ENCODE measurements at regions not wholly inside any gene's neighbourhood (a gene's known extent, or its start where the extent isn't known, plus 50 kb on each side); places are given as distances from the start of the nearest gene placed in this dataset.
"Not testable (repeated sequence)": the region's sequence is repeated elsewhere in the genome, so short reads cannot be mapped to it uniquely, and the experiment has no call there.

DNA sequence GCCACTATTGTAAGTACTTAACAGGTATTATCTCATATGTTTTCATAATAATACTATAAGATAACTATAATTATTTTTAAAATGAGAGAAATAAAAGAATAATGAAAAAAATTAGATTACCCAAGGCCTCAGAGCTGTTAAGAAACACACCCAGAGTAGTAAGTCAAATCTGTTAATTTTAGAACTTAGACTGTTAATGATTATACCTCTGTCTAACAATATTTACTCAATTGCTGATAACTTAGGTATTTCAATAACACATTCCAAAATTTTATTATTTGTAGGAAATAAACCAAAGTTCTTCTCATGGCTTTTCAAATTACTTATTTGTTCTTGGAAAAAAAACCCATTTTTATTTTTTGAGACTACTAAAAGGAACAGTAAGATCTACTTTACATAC lies 227.5 kb upstream of the KCNH7 start:
- no peak for DNase-seq

DNA sequence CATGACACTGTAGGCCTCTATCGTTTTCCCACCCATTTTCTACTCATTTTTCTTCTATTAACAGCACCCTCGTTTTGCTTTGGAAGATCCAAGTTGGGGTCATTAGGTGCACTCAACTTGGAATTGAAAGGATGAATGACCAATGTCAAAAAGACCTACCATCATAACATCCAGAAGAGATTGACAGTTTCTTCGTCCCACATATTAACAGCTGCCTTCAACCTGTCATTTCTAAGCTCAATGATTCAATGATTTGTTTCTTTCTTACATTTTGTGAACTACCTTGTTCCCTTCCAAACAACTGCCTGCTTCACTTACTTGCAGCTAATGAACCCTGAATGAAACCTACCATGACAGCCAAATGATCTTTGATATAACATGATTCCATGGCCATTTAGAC lies 224.0 kb upstream of the KCNH7 start:
- DNase-seq, result no peak

DNA sequence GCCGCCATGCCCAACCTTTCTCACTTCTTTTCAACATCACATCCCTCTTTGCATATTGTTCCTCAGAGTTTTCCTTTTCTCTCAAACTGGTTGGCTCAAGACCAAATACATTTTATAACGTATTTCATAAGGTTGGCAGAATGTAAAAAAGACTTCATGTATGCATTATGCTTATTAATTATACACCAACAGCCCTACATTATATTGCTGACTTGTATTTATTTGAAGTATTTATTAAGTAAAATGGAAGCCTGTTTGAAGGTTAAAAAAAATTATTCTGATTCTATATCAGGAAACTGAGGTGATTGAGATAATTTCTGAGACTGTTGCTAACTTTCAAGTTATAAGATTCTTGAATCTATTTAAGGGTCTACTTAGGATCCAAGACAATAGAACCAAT lies 208.0 kb upstream of the KCNH7 start:
- no peak for DNase-seq

DNA sequence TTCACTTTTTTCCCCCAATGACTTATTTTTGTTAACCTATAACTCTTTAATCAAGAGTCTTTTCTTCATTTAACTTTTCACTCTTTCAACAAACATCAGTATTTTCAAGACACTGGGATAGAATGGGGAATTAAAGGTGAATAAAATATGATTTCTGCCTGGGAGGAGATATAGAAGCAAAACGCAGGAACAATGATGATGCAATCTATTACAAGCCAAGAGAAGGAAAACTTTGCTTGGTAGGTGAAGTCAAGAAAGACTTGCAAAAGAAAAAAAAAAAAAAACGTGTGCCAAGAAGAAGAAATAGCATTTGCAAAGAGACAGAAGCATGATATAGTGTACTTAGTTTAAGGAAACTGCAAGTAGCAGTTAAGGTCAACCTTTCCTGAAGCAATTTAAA lies 207.3 kb upstream of the KCNH7 start:
- DNase-seq, result no peak

DNA sequence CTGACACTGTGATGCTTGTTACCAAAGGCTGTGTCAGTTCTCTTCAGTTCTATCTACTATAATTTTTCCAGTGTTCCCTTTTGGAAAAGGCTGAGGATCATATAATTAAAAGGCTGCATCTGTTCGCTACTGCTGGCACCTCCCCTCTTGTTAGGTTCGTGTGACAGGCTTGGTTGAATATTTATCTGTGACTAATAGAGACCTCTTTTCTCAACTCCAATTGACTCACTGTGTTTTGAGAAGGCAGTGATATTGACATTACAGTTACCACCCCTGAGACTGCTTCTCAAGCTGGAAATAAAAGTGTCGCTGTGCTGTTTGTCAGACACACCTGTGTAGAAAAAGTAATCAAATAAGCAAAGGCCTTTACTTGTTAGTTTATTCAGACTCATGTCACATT lies 205.5 kb upstream of the KCNH7 start:
- DNase-seq, result no peak

DNA sequence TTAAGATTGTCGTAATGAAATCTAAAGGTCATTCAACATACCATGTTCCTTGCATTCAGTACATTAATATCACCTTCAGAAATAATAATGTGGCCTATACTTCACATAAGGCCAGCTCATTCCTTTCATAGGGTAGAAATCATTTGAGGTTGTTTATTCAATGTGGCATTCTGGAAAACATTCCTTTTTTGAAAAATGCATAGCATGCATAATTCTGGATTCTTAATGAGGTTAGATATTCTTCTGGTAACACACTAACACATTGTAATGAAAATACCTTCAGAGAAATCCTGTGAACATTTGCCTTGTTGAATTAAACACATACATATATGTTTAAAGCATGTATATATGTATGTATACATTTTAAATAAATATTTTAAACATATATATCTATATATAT lies 204.6 kb upstream of the KCNH7 start:
- DNase-seq, result no peak

DNA sequence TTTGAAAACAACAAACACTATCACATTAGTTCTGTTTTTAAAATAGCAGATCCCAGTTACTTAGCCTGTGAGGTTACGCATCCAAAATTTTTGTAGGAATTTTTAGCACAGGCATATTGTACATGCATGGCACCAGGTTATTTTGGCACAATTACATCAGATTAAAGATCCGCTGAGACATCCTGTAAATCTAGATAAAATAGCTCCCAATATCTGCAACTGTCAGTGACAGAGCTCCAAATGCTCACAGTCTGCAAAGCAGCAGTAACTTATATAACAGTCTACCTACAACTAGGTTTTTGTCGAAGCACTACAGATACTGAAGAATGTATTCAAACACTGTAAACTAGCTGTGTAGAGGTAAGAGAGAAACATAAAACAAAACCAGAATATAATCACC lies 200.7 kb upstream of the KCNH7 start:
- no peak for DNase-seq

DNA sequence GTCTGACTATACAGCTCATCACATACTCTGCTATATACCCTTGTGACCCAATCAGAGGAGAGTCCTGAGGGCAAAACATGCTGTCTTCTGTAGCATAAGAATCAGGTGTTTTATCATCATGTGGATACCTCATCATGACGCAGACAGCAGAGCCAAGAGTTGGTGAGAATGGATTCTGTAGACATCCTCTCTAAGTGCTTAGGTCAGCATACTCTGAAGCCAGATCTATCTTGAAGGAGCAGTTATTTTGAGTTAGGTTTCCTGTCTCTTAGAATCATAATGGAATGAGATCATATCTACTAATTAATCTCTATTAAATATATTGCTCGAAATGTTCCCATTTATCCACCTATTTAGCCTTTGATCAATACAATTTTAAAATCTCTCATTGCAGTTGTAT lies 190.2 kb upstream of the KCNH7 start:
- no peak for DNase-seq

DNA sequence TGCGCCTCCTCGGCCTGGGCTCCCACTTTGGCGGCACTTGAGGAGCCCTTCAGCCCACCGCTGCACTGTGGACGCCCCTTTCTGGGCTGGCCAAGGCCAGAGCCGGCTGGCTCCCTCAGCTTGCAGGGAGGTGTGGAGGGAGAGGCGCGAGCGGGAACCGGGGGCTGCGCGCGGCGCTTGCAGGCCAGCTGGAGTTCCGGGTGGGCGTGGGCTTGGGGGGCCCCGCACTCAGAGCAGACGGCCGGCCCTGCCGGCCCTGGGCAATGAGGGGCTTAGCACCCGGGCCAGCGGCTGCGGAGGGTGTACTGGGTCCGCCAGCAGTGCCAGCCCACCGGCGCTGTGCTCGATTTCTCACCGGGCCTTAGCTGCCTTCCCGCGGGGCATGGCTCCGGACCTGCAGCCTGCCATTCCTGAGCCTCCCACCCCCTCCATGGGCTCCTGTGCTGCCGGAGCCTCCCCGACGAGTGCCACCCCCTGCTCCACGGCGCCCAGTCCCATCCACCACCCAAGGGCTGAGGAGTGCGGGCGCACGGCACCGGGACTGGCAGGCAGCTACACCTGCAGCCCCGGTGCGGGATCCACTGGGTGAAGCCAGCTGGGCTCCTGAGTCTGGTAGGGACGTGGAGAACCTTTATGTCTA lies 187.7 kb upstream of the KCNH7 start:
- not testable (repeated sequence) for DNase-seq

DNA sequence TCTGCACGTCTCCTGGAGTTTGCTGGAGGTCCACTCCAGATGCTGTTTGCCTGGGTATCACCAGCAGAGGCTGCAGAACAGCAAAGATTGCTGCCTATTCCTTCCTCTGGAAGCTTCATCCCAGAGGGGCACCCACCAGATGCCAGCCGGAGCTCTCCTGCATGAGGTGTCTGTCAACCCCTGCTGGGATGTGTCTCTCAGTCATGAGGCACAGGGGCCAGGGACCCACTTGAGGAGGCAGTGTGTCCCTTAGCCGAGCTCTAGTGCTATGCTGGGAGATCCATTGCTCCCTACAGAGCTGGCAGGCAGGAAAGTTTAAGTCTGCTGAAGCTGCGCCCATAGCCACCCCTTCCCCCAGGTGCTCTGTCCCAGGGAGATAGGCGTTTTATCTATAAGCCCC lies 178.3 kb upstream of the KCNH7 start:
- DNase-seq, result not testable (repeated sequence)

DNA sequence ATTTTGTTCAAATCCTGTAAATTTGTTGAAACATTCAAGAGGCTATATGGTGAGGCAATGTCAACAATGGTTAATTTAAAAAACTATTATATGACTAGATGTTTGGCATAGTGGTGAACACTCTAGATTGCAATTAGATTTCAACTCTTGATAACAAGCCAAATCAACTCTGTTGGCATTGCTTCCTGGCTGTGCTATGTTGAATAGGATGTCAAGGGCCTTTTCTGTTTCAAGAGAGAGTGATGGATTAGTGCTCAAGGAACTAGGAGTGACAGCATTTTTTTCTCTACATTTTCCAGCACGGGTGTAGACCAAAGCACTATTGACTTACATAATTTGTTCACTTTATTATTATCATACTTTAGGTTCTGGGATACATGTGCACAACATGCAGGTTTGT lies 172.4 kb upstream of the KCNH7 start:
- no peak for DNase-seq

DNA sequence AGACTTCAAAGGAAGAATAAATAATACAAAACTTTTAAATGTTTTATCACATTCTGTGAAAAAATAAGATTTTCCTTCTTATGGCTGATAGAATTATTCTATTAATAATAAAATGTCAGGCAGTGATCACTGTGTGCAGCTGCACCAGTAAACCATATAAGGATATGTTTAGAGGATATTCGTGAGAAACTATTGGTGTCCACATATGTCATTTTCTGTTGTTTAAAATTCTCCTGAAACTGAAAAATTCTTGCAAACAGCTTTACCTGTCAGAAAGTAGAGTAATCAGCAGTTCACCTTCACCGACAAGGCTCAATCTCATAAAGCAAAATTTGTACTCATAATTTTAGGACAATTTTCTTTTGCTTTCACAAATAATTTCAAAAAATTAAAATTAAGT lies 170.1 kb upstream of the KCNH7 start:
- no peak for DNase-seq

DNA sequence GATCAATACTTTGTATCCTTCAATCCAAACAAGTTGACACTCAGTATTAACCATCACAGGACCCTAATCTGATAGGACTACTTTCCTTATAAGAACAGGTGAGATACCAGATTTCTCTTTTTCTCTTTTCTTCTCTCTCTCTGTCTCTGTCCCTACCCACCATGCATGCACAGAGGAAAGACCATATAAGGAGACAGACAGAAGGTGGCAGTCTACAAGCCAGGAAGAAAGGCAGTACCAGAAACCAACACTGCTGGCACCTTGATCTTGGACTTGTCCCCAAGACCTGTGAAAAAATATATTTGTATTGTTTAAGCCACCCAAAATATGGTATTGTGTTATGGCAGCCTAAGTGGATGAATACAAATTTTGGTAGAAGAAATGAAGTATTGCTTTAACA lies 156.2 kb upstream of the KCNH7 start:
- no peak for DNase-seq

DNA sequence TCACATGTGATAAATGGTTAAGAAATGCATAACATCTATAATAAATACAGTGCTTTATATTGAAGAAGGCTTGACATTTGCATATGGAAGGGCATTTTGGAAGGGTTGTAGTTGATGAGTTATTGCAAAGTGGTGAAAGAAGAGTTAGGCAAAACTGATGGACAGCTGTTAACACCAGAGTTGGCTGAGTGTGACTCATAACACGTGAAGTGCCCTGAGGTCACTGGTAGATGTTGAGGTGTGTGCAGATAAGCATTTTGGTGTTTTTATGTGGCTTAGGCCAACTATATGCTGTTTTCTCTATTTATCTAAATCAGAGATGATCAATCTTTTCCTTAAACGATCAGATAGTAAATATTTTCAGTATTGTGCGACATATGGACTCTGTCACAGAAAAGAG lies 154.3 kb upstream of the KCNH7 start:
- DNase-seq, result no peak

DNA sequence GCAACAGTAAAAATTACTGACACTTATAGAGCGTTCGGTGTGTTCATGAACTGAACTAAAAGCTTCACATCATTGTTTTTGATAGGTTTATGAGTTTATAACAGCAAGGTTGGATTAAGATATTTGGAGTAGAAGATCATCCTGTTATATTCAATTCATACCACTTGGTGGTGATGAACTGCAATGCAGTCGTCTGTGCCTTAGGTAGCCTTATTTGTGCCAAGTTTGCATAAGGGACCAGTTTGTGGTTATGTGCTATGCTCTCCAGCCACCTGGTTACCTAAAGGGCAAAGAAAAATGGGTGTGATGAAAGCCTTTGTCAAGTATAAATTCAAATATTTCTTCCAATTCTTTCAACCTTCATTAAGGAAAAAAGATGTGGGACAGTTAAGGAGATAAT lies 150.9 kb upstream of the KCNH7 start:
- DNase-seq, result no peak

DNA sequence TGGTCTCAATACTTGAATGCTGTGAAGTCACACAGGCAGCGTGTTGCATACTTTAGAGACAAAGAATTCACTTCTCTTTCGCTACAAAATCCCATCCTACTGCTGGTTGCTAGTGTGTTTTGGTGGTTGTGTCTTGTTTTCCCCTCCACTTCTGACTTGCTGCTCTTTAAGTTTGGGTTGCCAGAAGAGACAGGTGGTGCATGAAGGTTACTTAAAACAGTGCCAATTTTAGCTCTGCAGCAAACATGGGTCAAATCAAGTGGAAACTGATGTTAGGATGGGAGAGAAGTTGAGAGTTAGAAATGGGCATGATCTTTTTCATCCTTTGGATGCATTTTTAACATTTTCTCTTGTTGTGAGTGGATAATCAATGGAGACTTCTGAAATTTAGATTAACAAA lies 136.2 kb upstream of the KCNH7 start:
- DNase-seq, result no peak

DNA sequence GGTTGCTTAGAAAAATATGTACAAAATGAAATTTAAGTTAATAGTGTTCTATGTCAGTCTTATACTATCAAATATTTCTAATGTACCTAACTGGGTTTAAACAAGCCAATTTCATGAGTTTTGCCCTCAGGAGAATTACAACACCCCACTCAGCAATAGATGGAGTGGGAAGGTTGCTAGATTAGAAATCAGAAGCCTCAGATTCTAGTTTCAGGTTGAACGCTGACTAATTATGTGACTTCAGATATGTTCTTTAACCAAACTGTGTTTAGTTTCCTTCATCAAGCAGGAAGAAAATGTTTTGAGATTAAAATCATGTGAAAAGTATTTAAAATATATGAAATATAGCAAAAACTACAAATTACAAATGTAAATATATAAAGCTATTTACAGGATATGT lies 133.8 kb upstream of the KCNH7 start:
- DNase-seq, result no peak

DNA sequence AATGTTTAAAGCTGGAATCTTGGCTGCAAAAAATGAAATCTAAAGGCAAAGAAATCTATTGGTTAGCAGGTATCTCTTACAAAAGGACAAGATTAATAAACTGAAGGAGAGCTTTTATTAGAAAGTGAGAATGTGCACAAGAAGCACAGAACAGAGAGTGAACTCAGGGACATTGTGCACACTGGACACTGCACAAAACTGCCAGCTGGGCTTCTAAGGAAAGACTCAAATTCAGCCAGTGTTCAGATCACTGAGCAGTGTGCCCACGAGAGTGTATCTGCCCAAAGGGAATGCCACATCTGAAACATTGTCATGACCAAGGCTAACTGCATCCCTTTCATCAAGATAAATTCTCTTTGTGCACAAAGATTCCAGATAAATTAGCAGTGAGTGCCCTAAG lies 129.7 kb upstream of the KCNH7 start:
- DNase-seq, result no peak

DNA sequence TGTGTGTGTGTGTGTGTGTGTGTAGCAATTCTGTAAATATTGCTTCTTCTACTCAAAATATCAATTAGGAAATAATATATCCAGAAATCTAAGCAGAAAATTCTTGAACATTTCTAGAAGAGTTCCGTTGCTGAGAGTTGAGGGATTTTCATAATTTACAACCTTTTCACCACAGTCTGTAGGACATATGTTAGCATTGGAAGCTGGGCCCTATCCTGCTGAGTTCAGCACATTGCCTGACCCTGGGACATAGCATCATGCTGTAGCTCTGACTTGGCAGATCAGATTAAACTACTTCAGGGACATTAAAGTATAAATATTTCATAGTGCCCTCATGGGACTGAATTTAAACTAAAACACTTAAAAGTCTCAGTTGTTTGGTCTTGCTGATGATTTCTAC lies 129.2 kb upstream of the KCNH7 start:
- DNase-seq, result no peak

DNA sequence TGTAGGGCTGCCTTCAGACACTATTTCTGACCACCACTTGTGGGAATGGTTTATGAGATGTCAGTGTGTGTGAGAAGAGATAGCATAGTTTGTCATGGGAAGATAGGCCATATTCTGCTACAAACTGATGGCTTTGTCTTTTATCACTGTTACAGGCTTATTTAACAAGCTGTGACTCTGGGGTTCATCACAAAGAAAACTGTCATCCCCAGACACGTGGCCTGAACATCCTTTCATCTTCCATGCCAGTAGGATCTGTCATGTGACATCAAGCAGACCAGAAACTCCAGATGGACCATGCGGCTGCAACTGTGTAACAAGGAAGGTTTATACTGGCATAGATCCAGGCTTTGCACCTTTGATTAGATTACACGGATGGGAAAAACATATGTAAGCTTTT lies 128.6 kb upstream of the KCNH7 start:
- DNase-seq, result no peak

DNA sequence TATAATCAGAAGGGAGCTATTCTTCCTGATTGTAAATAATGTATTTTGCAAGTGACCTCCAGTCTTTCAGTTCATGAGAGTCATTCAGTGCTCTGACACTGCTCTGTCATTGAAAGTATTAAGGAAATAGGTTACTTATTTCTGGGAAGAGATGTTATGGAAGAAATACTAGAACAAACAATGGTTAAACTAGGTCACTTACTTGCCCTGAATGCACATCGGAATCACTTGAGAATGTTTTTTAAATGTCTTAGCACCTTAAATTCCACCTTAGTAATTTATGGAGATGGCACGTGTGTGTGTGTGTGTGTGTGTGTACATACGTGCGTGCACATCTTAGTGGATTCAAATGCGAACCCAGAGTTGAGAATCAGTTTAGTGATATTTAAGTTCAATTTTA lies 126.6 kb upstream of the KCNH7 start:
- no peak for DNase-seq

DNA sequence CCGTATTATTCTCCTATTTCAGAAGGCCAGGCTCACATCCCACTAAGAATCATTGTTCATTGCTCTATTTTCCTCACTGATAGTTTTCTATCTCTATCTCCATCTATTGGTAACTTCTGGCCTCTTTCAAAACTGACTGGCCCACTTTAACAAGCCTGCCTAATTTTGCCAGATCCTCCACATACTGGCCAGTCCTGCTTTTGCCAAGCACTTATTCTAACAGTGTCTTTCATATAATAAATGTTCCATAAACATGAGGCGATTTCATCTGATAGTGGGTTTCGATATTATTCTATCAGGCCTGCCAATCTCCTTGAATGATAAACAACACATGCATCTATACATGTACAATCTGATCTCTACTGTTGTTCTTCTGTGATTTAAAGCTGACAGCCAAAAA lies 125.9 kb upstream of the KCNH7 start:
- no peak for DNase-seq

DNA sequence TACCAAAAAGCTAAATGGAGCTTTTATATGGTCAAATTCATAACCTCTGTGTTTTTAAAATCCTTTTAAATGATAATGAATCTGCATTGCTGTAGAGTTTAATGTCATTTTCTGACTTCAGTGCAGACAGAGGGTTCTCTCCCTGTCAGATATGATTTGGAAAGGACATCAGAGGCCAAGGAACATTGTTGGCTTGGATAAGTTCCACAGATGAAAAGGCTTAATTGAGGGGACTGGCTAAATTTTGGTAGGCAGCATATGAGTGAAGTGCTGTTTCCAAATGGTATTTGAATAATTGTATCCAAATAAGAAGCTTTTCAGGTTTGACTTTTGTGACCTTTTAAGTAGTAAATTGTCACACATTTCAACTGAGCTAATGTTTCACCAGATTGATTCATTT lies 124.6 kb upstream of the KCNH7 start:
- no peak for DNase-seq

DNA sequence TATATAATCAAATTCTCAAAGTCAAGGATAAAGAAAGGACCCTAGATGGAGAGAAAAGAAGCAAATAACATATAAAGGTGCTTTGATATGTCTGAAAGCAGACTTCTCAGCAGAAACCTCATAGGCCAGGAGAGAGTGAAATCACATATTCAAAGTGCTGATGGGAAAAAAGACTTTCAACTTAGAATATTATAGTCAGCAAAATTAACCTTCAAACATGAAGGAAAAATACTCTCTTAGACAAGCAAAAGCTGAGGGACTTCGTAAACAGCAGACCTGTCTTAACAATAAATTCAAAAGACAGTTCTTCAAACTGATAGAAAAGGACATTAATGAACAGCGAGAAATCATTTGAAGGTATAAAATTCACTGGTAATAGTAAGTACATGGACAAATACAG lies 107.2 kb upstream of the KCNH7 start:
- DNase-seq, result no peak

DNA sequence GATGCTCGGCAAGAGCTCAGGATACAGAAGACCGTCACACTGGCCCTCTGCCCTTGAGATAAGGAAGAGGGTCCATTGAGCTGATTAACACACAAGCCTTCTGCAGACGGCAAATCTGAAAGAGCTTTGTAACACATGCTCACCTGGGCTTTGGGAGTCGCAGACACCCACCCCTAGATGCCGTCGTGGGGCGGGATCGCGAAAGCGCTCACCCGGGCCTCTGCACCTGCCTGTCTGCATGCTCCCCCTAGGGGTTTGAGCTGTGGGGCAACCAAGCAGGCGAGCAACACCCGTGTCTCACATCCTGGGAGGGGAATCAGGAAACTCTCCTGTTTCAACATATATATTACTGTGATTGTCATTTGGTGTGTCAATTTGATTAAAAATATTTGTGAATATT lies 99.8 kb upstream of the KCNH7 start:
- DNase-seq, result no peak

DNA sequence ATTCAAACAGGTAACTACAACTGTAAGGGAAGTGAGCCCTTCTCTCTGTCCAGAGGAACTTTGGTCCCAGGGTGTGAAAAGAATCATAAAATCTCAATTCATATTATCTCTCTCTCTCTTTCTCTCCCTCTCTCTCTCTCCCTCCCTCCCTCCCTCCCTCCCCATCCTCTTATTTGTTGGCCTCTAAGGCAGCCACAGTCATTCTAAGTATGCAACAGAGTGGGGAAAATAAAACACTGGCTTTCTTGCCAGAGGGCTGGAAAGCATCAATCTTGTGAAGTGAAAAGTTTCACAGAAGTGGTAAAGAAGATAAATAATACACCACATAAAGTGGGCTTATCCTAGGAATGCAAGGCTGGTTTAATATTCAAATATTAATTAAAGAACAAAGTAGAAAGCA lies 95.6 kb upstream of the KCNH7 start:
- DNase-seq, result no peak
